ENCODE measurements at regions not wholly inside any gene's neighbourhood (a gene's known extent, or its start where the extent isn't known, plus 50 kb on each side); places are given as distances from the start of the nearest gene placed in this dataset.

- Histone ChIP-seq H2BK15ac (ENCODE audit: low read depth, low read length) (no peak overlapping the region), H3K9ac (ENCODE audit: low read depth, low read length) (no peak overlapping the region), H2AK9ac (replicated peaks; ENCODE audit: low read depth, low read length, poor library complexity) (no peak overlapping the region), H4K91ac (ENCODE audit: insufficient read depth, low read depth, low read length) (no peak overlapping the region), H3K56ac (ENCODE audit: extremely low read depth, insufficient read depth, low read length) (no peak overlapping the region), H3K27ac (ENCODE audit: insufficient read depth, low read length) (no peak overlapping the region), H2AFZ (replicated peaks; ENCODE audit: low read length, poor library complexity) (no peak overlapping the region), H3K79me1 (ENCODE audit: low read depth in 1 of 2, low read length in 2 of 2) (no peaks in the 10 kb centered on the region), H3K14ac (replicated peaks; ENCODE audit: low read depth, low read length) (no peak overlapping the region), H3K23ac (ENCODE audit: low read depth, low read length) (no peak overlapping the region), H3K9me3 (ENCODE audit: control insufficient read depth, insufficient read depth, low read length) (peaks cover 7% of the 10 kb centered on the region), H4K5ac (ENCODE audit: low read depth, low read length) (no peak overlapping the region), H3K27me3 (ENCODE audit: control insufficient read depth, insufficient read depth, low read length) (no peaks in the 10 kb centered on the region), H3K18ac (ENCODE audit: low read depth, low read length) (no peak overlapping the region), H2BK5ac (ENCODE audit: low read depth, low read length, poor library complexity, severe bottlenecking) (no peak overlapping the region), H2AK5ac (ENCODE audit: low read depth, low read length) (no peak overlapping the region), H3K36me3 (ENCODE audit: control insufficient read depth, insufficient read depth, low read length) (no peaks in the 10 kb centered on the region), H4K20me1 (ENCODE audit: insufficient read depth, low read length) (no peaks in the 10 kb centered on the region), H3K9me1 (ENCODE audit: insufficient read depth, low read length) (no peaks in the 10 kb centered on the region), H2BK20ac (ENCODE audit: low read depth, low read length) (no peak overlapping the region), H2BK120ac (ENCODE audit: low read depth, low read length) (no peak overlapping the region), H3K4me1 (ENCODE audit: control insufficient read depth, insufficient read depth, low read length) (no peaks in the 10 kb centered on the region), H3K4me2 (ENCODE audit: low read depth, low read length) (no peak overlapping the region), H3K4me3 (ENCODE audit: insufficient read depth, low read depth, low read length) (no peak overlapping the region), H3K4ac (ENCODE audit: low read depth, low read length) (no peak overlapping the region), H4K8ac (ENCODE audit: low read depth in 2 of 2, low read length in 2 of 2) (no peak overlapping the region)
- dilution Hi-C loops (cut with HindIII; ENCODE audit: low sequenced_read_pairs, unreplicated experiment) (no loop called here), intact Hi-C loops (cut with micrococcal nuclease) (no loop called here), in situ Hi-C loops (cut with MboI; ENCODE audit: low sequenced_read_pairs) (no loop called here)
- CTCF ChIA-PET, result no interaction called here
- ATAC-seq (ENCODE audit: low read depth) (no peak), DNase-seq (no peak)
- WGBS, 2 experiments (ENCODE audit: extremely low coverage in 2 of 2, insufficient read length in 1 of 2), result no CpG with 5 or more reads among the region's 6 CpGs
- no TSS peak for BruUV-seq (replicated peaks)
- TF ChIP-seq USF2 (IDR thresholded peaks at IDR 0.05; ENCODE audit: low read depth, low read length), result no peak
- TF ChIP-seq BHLHE40 (IDR thresholded peaks at IDR 0.05; ENCODE audit: low read depth, low read length), result no peak
- TF ChIP-seq SMC3 (IDR thresholded peaks at IDR 0.05; ENCODE audit: low read depth, low read length), result no peak
- no peak for TF ChIP-seq RCOR1 (IDR thresholded peaks at IDR 0.05; ENCODE audit: insufficient replicate concordance, low read length)
- TF ChIP-seq CHD1 (IDR thresholded peaks at IDR 0.05; ENCODE audit: low read depth, low read length), result no peak
- no peak for TF ChIP-seq CEBPB (IDR thresholded peaks at IDR 0.05; ENCODE audit: low read depth, low read length)
- TF ChIP-seq RAD21 (IDR thresholded peaks at IDR 0.05; ENCODE audit: low read length), result no peak
- TF ChIP-seq ELK1 (IDR thresholded peaks at IDR 0.05; ENCODE audit: borderline replicate concordance, low read depth, low read length), result no peak
- TF ChIP-seq FOS (IDR thresholded peaks at IDR 0.05; ENCODE audit: low read depth, low read length), result no peak
- no peak for TF ChIP-seq MAZ (IDR thresholded peaks at IDR 0.05; ENCODE audit: borderline replicate concordance, low read depth, low read length)
- TF ChIP-seq RFX5 (IDR thresholded peaks at IDR 0.05; ENCODE audit: low read depth, low read length), result no peak
- no peak for TF ChIP-seq MXI1 (IDR thresholded peaks at IDR 0.05; ENCODE audit: borderline replicate concordance, low read depth, low read length)
- TF ChIP-seq NFE2L2 (IDR thresholded peaks at IDR 0.05; ENCODE audit: low read depth, low read length), result no peak
- TF ChIP-seq MAFK (IDR thresholded peaks at IDR 0.05; ENCODE audit: low read depth, low read length), result no peak
- no peak for TF ChIP-seq CTCF (conservative IDR thresholded peaks at IDR 0.05; ENCODE audit: low read depth, low read length)
- TF ChIP-seq POLR2A (IDR thresholded peaks at IDR 0.05; ENCODE audit: low read depth, low read length), result no peak
- POLR2A ChIA-PET (ENCODE audit: unreplicated experiment), result no interaction called here
These were observed 285.3 kb upstream of the RARB start for GRCh38 chr3:25142609-25143355.
